ENCODE measurements at regions not wholly inside any gene's neighbourhood (a gene's known extent, or its start where the extent isn't known, plus 50 kb on each side); places are given as distances from the start of the nearest gene placed in this dataset.

DNA sequence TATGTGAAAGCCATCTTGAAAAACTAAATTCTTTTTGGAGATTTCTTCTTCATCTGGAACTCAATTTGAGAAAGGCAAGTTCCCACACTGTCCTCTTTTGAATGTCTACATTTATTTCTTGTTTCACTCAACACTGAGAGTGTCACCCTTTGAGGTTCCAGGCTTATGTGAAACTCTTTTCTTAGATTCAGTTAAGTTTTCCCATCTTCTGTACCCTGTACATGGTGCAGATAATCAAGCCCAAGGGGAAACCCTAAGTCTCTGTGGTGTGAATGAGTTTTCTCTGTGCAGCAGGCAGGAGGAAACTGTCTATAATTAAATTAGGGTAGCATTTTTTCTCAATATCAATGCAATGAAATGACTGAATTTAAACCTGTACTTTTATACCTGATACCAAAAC, 72.3 kb upstream of the PRLR start:
- Histone ChIP-seq H3K9me3 (no peaks in the 10 kb centered on the region), H3K36me3 (no peaks in the 10 kb centered on the region), H3K4me1 (no peaks in the 10 kb centered on the region), H3K27me3 (no peaks in the 10 kb centered on the region), H3K4me3 (ENCODE audit: low read depth, low read length) (no peak overlapping the region)
- no peak for TF ChIP-seq CTCF (IDR thresholded peaks at IDR 0.05; ENCODE audit: low read depth, low read length)
- DNase-seq, result no peak

GRCh38 chr5:35297755-35298154, 67.5 kb upstream of the PRLR start:
- Histone ChIP-seq H3K27me3 (no peaks in the 10 kb centered on the region), H3K4me3 (ENCODE audit: low read depth, low read length) (no peak overlapping the region), H3K9me3 (no peaks in the 10 kb centered on the region), H3K4me1 (no peaks in the 10 kb centered on the region), H3K36me3 (no peaks in the 10 kb centered on the region)
- TF ChIP-seq CTCF (IDR thresholded peaks at IDR 0.05; ENCODE audit: low read depth, low read length), result no peak
- DNase-seq, result no peak

GRCh38 chr5:35294976-35295375, 64.7 kb upstream of the PRLR start:
- Histone ChIP-seq H3K4me3 (ENCODE audit: low read depth, low read length) (no peak overlapping the region), H3K4me1 (no peaks in the 10 kb centered on the region), H3K9me3 (no peaks in the 10 kb centered on the region), H3K36me3 (no peaks in the 10 kb centered on the region), H3K27me3 (no peaks in the 10 kb centered on the region)
- no peak for DNase-seq
- TF ChIP-seq CTCF (IDR thresholded peaks at IDR 0.05; ENCODE audit: low read depth, low read length), result no peak

DNA sequence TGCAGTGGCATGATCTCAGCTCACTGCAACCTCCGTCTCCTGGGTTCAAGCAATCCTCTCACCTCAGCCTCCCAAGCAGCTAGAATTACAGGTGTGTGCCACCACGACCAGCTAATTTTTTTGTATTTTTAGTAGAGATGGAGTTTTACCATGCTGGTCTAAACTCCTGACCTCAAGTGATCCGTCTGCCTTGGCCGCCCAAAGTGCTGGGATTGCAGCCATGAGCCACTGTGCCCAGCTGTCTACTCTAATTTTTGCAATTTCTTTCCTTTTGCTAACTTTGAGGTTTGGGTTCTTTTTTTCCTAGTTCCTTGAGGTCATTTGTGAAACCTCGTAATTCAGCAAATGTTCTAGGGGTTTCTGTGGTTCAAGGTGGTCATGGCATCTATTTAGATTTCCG, 63.7 kb upstream of the PRLR start:
- TF ChIP-seq CTCF (IDR thresholded peaks at IDR 0.05; ENCODE audit: low read depth, low read length), result no peak
- Histone ChIP-seq H3K4me1 (no peaks in the 10 kb centered on the region), H3K4me3 (ENCODE audit: low read depth, low read length) (no peak overlapping the region), H3K27me3 (no peaks in the 10 kb centered on the region), H3K9me3 (no peaks in the 10 kb centered on the region), H3K36me3 (no peaks in the 10 kb centered on the region)
- no peak for DNase-seq

GRCh38 chr5:35285435-35285834, 55.1 kb upstream of the PRLR start:
- no peak for TF ChIP-seq CTCF (IDR thresholded peaks at IDR 0.05; ENCODE audit: low read depth, low read length)
- H3K27me3 ChIP-seq, result no peaks in the 10 kb centered on the region
- no peaks in the 10 kb centered on the region; the same call in 1 of the 2 replicates for H3K9me3 ChIP-seq
- H3K36me3 ChIP-seq, result no peaks in the 10 kb centered on the region
- H3K4me3 ChIP-seq (ENCODE audit: low read depth, low read length), result no peak overlapping the region
- DNase-seq, result no peak
- H3K4me1 ChIP-seq, result no peaks in the 10 kb centered on the region

DNA sequence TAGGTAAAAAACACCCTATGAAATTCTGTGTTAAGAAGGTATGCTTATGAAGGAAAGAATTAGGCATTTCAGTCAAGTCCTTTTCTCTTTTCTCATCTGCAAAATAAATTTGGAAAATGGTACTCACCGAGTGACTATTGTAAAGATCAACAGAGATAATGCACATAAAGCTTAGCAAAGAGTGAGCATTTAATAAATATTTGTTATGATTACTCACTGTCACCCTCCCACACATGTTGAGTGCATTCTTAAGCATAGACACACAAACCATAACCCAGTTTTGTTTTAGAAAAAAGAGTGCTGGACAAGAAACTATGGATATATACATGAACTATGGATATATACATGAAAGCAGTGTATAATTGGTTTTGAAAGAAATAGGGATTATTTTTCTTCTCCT, 54.7 kb upstream of the PRLR start:
- Histone ChIP-seq H3K9me3 (no peaks in the 10 kb centered on the region; the same call in 1 of the 2 replicates), H3K4me3 (ENCODE audit: low read depth, low read length) (no peak overlapping the region), H3K36me3 (no peaks in the 10 kb centered on the region), H3K27me3 (no peaks in the 10 kb centered on the region), H3K4me1 (no peaks in the 10 kb centered on the region)
- no peak for DNase-seq
- no peak for TF ChIP-seq CTCF (IDR thresholded peaks at IDR 0.05; ENCODE audit: low read depth, low read length)
